Glutamatergic neuron (in vitro differentiated cells): ENCODE measurements at regions not wholly inside any gene's neighbourhood (a gene's known extent, or its start where the extent isn't known, plus 50 kb on each side); places are given as distances from the start of the nearest gene placed in this dataset.
"Not testable (repeated sequence)": the region's sequence is repeated elsewhere in the genome, so short reads cannot be mapped to it uniquely, and the experiment has no call there.

Experiments
- DNase-seq: peaks from one replicate; pipeline ENCODE4 v3.0.0; 2022
- H3K27ac Mint-ChIP-seq: one replicate; pipeline ENCODE4 v1.8.0; 2020; ENCODE audit warnings: mild to moderate bottlenecking, mixed read lengths, inconsistent platforms; ENCODE audit not compliant: unreplicated experiment
- H3K27me3 Mint-ChIP-seq: one replicate; pipeline ENCODE4 v1.8.0; 2020; ENCODE audit warnings: mild to moderate bottlenecking, moderate library complexity, mixed read lengths, inconsistent platforms; ENCODE audit not compliant: unreplicated experiment
- H3K36me3 Mint-ChIP-seq: one replicate; pipeline ENCODE4 v1.8.0; 2020; ENCODE audit warnings: mild to moderate bottlenecking, mixed read lengths, inconsistent platforms; ENCODE audit not compliant: unreplicated experiment
- H3K4me1 Mint-ChIP-seq: one replicate; pipeline ENCODE4 v1.8.0; 2020; ENCODE audit warnings: mild to moderate bottlenecking, low read depth, mixed read lengths, inconsistent platforms; ENCODE audit not compliant: unreplicated experiment
- H3K4me3 Mint-ChIP-seq: one replicate; pipeline ENCODE4 v1.8.0; 2020; ENCODE audit warnings: mild to moderate bottlenecking, mixed read lengths, inconsistent platforms; ENCODE audit not compliant: unreplicated experiment
- H3K9me3 Mint-ChIP-seq: one replicate; pipeline ENCODE4 v1.8.0; 2020; ENCODE audit warnings: mild to moderate bottlenecking, moderate library complexity, mixed read lengths, inconsistent platforms; ENCODE audit not compliant: unreplicated experiment
- TF ChIP-seq, protein P1 (sequence below): fragments of 200-600 bp; sonication (generic); IDR thresholded peaks from one replicate; pipeline ENCODE4 v1.5.0; 2021; ENCODE audit not compliant: partially characterized antibody, unreplicated experiment

DNA sequence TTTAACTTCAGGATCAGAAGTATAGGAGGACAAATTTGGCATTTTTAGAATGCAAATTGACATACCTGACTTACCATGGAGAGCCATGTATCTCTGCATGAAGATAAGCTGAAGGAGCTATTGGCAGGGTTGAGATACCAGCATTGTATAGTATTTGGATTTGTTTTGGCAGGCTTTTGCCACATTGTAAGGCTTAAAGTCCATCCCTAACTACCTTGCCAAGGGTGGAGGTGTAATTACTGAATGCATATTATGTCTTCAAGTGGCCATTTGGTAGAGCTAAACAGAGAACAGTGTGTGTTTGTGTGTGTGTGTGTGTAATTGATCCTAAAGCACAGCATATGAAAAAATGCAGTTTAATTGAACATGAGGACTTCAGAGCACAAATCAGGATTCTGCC is 324.7 kb downstream of the FAM170A start:
- no peaks in the 10 kb centered on the region for H3K4me1 Mint-ChIP-seq

DNA sequence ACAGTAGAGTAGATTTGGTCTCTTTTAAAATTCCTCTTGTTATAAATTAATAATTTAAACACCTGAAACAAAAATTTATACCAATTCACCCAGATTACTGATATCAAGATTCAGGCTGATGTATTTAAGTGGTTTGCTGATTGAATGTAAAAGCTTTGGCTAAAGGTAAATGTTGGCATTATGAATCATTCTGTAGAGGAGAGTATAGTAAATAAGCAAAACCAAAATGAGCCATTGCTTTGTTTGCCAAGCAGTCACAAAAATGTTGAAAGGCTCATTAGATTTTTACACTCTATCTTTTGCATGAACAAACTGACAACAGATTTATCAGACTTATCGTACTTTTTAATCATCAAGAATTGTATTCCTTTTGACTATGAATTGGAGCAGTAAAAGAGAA is 332.6 kb downstream of the FAM170A start:
- no peak for DNase-seq
- Mint-ChIP-seq H3K36me3 (no peaks in the 10 kb centered on the region), H3K4me1 (no peaks in the 10 kb centered on the region), H3K27me3 (no peaks in the 10 kb centered on the region), H3K4me3 (no peak overlapping the region), H3K27ac (no peak overlapping the region), H3K9me3 (no peaks in the 10 kb centered on the region)
- TF ChIP-seq, protein P1, sequence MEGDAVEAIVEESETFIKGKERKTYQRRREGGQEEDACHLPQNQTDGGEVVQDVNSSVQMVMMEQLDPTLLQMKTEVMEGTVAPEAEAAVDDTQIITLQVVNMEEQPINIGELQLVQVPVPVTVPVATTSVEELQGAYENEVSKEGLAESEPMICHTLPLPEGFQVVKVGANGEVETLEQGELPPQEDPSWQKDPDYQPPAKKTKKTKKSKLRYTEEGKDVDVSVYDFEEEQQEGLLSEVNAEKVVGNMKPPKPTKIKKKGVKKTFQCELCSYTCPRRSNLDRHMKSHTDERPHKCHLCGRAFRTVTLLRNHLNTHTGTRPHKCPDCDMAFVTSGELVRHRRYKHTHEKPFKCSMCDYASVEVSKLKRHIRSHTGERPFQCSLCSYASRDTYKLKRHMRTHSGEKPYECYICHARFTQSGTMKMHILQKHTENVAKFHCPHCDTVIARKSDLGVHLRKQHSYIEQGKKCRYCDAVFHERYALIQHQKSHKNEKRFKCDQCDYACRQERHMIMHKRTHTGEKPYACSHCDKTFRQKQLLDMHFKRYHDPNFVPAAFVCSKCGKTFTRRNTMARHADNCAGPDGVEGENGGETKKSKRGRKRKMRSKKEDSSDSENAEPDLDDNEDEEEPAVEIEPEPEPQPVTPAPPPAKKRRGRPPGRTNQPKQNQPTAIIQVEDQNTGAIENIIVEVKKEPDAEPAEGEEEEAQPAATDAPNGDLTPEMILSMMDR: no peak

More for the DNA sequence above, 324.7 kb downstream of the FAM170A start:
- DNase-seq: no peak
- TF ChIP-seq, protein P1: no peak
- Mint-ChIP-seq H3K27ac (no peak overlapping the region), H3K4me3 (no peak overlapping the region), H3K27me3 (no peaks in the 10 kb centered on the region), H3K36me3 (no peaks in the 10 kb centered on the region), H3K9me3 (no peaks in the 10 kb centered on the region)

DNA sequence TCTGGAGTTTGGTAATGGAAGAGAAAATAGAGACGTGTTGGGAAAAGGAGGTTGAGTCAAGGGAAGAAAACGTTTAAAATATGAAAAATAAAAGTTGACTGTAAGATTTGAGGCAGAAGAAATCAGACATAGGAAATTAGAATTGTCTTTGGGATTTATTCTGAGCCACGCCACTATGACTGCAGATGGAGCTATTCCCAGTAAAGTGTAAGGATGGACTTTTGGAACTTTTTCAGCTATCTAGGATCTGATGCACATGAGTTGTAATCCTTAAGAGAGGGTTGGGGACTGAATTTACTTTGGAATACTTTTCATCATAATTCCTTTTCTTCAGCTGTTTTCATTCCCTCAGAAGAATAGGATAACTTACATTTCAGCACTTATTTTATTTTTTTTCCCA is 336.7 kb downstream of the FAM170A start:
- TF ChIP-seq, protein P1: no peak
- Mint-ChIP-seq H3K9me3 (peaks cover 1% of the 10 kb centered on the region), H3K27me3 (no peaks in the 10 kb centered on the region), H3K4me3 (no peak overlapping the region), H3K27ac (no peak overlapping the region), H3K36me3 (no peaks in the 10 kb centered on the region), H3K4me1 (no peaks in the 10 kb centered on the region)
- DNase-seq: no peak

DNA sequence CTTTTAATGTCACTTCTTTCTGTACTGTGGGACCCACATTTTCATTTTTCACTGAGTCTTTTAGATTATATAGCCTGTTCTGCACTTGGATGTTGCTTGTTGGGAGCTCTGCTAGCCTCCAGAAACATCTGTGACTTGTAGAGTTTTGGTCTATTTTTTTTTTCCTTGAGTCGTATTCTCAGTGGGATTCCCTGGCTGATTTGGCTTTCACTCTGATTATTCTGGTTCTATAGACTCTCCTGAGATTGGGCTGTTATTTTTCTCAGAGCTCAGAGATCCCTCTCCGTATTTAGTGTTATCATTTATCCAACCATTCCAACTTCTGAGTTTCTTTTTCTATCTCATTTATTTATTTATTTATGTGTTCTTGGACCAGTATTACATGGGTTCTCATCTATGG is 339.3 kb downstream of the FAM170A start:
- TF ChIP-seq, protein P1: no peak
- H3K27ac Mint-ChIP-seq: no peak overlapping the region
- H3K36me3 Mint-ChIP-seq: no peaks in the 10 kb centered on the region
- no peak overlapping the region for H3K4me3 Mint-ChIP-seq
- H3K4me1 Mint-ChIP-seq: no peaks in the 10 kb centered on the region
- no peaks in the 10 kb centered on the region for H3K27me3 Mint-ChIP-seq
- H3K9me3 Mint-ChIP-seq: peaks cover 1% of the 10 kb centered on the region
- DNase-seq: no peak

DNA sequence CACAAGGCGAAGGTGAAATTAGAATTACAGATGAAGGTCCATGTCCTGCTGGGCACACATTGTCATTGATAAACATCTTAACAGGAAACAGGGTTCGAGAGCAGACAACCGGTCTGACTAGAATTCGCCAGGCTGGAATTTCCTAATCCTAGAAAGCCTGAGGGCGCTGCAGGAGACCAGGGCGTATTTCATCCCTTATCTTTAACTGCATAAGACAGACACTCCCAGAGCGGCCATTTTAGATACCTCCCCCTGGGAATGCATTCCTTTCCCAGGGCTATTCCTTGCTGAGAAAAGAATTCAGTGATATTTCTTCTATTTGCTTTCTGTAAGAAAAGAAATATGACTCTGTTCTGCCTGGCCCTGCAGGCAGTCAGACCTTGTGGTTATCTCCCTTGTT is 357.7 kb downstream of the FAM170A start:
- H3K9me3 Mint-ChIP-seq: not testable (repeated sequence)

DNA sequence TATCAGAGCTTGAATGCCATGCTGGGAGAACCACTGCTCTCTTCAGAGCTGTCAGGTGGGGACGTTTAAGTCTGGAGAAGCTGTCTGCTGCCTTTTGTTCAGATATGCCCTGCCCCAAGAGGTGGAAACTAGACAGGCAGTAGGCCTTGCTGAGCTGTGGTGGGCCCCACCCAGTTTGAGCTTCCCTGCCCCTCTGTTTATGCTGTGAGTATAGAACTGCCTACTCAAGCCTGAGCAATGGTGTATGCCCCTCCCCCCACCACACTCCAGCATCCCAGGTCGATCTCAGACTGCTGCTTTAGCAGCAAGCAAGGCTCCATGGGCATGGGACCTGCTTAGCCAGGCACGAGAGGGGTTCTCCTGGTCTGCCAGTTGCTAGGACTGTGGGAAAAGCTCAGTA is 362.3 kb downstream of the FAM170A start:
- Mint-ChIP-seq H3K36me3 (peaks cover 5% of the 10 kb centered on the region), H3K9me3 (peaks cover 3% of the 10 kb centered on the region), H3K27me3 (peaks cover 2% of the 10 kb centered on the region), H3K27ac (no peak overlapping the region), H3K4me1 (no peaks in the 10 kb centered on the region), H3K4me3 (no peak overlapping the region)
- no peak for DNase-seq
- TF ChIP-seq, protein P1: no peak

More for the DNA sequence above, 357.7 kb downstream of the FAM170A start:
- H3K27me3 Mint-ChIP-seq, H3K4me3 Mint-ChIP-seq, H3K27ac Mint-ChIP-seq, H3K4me1 Mint-ChIP-seq, H3K36me3 Mint-ChIP-seq, DNase-seq: not testable (repeated sequence)
